WTC11 (cell line): ENCODE measurements at regions not wholly inside any gene's neighbourhood (a gene's known extent, or its start where the extent isn't known, plus 50 kb on each side); places are given as distances from the start of the nearest gene placed in this dataset.

Experiments used
- ATAC-seq: fragments of 200-7000 bp; cut with Tn5 transposase; 2 replicates; pipeline ENCODE4 v1.10.0; 2021; ENCODE audit warnings: mild to moderate bottlenecking, moderate library complexity
- CTCF ChIA-PET: fragments of 300-600 bp; sonication (Branson Sonifier 250); formaldehyde crosslinking; loops from one replicate; lab custom pipeline; 2021; ENCODE audit warnings: antibody characterized with exemption; lab: Charles Lee
- POLR2A ChIA-PET: fragments of 350-600 bp; sonication (Branson Sonifier 250); formaldehyde crosslinking; loops from one replicate; lab custom pipeline; 2021; ENCODE audit warnings: antibody characterized with exemption; lab: Charles Lee
- DNase-seq: peaks from one replicate; pipeline ENCODE4 v3.0.0; 2021; ENCODE audit warnings: low spot score
- H3K27ac Mint-ChIP-seq: 2 replicates; pipeline ENCODE4 v1.8.0; 2021; ENCODE audit warnings: mixed read lengths
- H3K27me3 Mint-ChIP-seq: 2 replicates; pipeline ENCODE4 v1.8.0; 2021; ENCODE audit warnings: low read depth, mild to moderate bottlenecking, moderate library complexity, mixed read lengths
- H3K36me3 Mint-ChIP-seq: 2 replicates; pipeline ENCODE4 v1.8.0; 2021; ENCODE audit warnings: mixed read lengths
- H3K4me1 Mint-ChIP-seq: 2 replicates; pipeline ENCODE4 v1.8.0; 2022; ENCODE audit warnings: mixed read lengths
- H3K4me3 Mint-ChIP-seq: 2 replicates; pipeline ENCODE4 v1.8.0; 2021; ENCODE audit warnings: mild to moderate bottlenecking, moderate library complexity, mixed read lengths
- H3K9me3 Mint-ChIP-seq: 2 replicates; pipeline ENCODE4 v1.8.0; 2021; ENCODE audit warnings: mixed read lengths
- ARID4B ChIP-seq: sonication (generic); formaldehyde crosslinking; IDR thresholded peaks from 2 replicates; pipeline ENCODE4 v1.8.0; 2023; ENCODE audit warnings: missing genetic modification reagents, mild to moderate bottlenecking, borderline replicate concordance
- CBFB ChIP-seq: sonication (generic); formaldehyde crosslinking; IDR thresholded peaks from 2 replicates; pipeline ENCODE4 v1.8.1; 2022; ENCODE audit warnings: mild to moderate bottlenecking, low read depth, missing genetic modification reagents
- E2F1 ChIP-seq: sonication (generic); formaldehyde crosslinking; IDR thresholded peaks from 2 replicates; pipeline ENCODE4 v1.8.0; 2022; ENCODE audit warnings: mild to moderate bottlenecking, missing genetic modification reagents
- ELF4 ChIP-seq: sonication (generic); formaldehyde crosslinking; IDR thresholded peaks from 2 replicates; pipeline ENCODE4 v1.8.1; 2022; ENCODE audit warnings: low read depth, mild to moderate bottlenecking, moderate library complexity, missing genetic modification reagents
- FOXP4 ChIP-seq: sonication (generic); formaldehyde crosslinking; IDR thresholded peaks from 2 replicates; pipeline ENCODE4 v1.8.0; 2022; ENCODE audit warnings: mild to moderate bottlenecking, missing genetic modification reagents
- GTF2I ChIP-seq: fragments of 250-450 bp; sonication (Bioruptor Pico); conservative IDR thresholded peaks from 2 replicates; pipeline ENCODE4 v1.4.0; 2021; ENCODE audit warnings: mild to moderate bottlenecking
- HMGXB4 ChIP-seq: sonication (generic); formaldehyde crosslinking; IDR thresholded peaks from 2 replicates; pipeline ENCODE4 v1.8.1; 2023; ENCODE audit warnings: mild to moderate bottlenecking, moderate library complexity, missing genetic modification reagents
- NFE2L1 ChIP-seq: sonication (generic); formaldehyde crosslinking; IDR thresholded peaks from 2 replicates; pipeline ENCODE4 v1.8.1; 2023; ENCODE audit warnings: missing genetic modification reagents
- NFYB ChIP-seq: sonication (generic); formaldehyde crosslinking; conservative IDR thresholded peaks from 2 replicates; pipeline ENCODE4 v1.8.0; 2022; ENCODE audit warnings: low read depth, missing genetic modification reagents
- NR3C1 ChIP-seq: sonication (generic); formaldehyde crosslinking; conservative IDR thresholded peaks from 2 replicates; pipeline ENCODE4 v1.8.1; 2023; ENCODE audit warnings: low read depth, mild to moderate bottlenecking, missing genetic modification reagents
- PREB ChIP-seq: sonication (generic); formaldehyde crosslinking; IDR thresholded peaks from 2 replicates; pipeline ENCODE4 v1.8.1; 2022; ENCODE audit warnings: mild to moderate bottlenecking, missing genetic modification reagents, moderate library complexity, borderline replicate concordance
- SMAD3 ChIP-seq: sonication (generic); formaldehyde crosslinking; IDR thresholded peaks from 2 replicates; pipeline ENCODE4 v1.8.0; 2022; ENCODE audit warnings: missing genetic modification reagents, mild to moderate bottlenecking, borderline replicate concordance
- STAT6 ChIP-seq: sonication (generic); formaldehyde crosslinking; conservative IDR thresholded peaks from 2 replicates; pipeline ENCODE4 v1.8.1; 2023; ENCODE audit warnings: mild to moderate bottlenecking, low read depth, missing genetic modification reagents, moderate library complexity
- TCF7 ChIP-seq: sonication (generic); formaldehyde crosslinking; IDR thresholded peaks from 2 replicates; pipeline ENCODE4 v1.8.0; 2022; ENCODE audit warnings: mild to moderate bottlenecking, low read depth, missing genetic modification reagents, moderate library complexity
- USF1 ChIP-seq: sonication (generic); formaldehyde crosslinking; IDR thresholded peaks from 2 replicates; pipeline ENCODE4 v1.8.0; 2022; ENCODE audit warnings: mild to moderate bottlenecking, missing genetic modification reagents
- USF2 ChIP-seq: sonication (generic); formaldehyde crosslinking; IDR thresholded peaks from 2 replicates; pipeline ENCODE4 v1.8.1; 2023; ENCODE audit warnings: mild to moderate bottlenecking, missing genetic modification reagents, moderate library complexity
- ZBTB21 ChIP-seq: sonication (generic); formaldehyde crosslinking; IDR thresholded peaks from 2 replicates; pipeline ENCODE4 v1.8.1; 2023; ENCODE audit warnings: mild to moderate bottlenecking, missing genetic modification reagents, borderline replicate concordance
- ZNF138 ChIP-seq: sonication (generic); formaldehyde crosslinking; conservative IDR thresholded peaks from 2 replicates; pipeline ENCODE4 v1.8.1; 2022; ENCODE audit warnings: mild to moderate bottlenecking, moderate library complexity, missing genetic modification reagents
- ZNF263 ChIP-seq: sonication (generic); formaldehyde crosslinking; IDR thresholded peaks from 2 replicates; pipeline ENCODE4 v1.8.1; 2022; ENCODE audit warnings: low read depth, mild to moderate bottlenecking, moderate library complexity, missing genetic modification reagents

GRCh38 chr2:16172324-16173175, 232.2 kb downstream of the MYCN start (continued):
- TF ChIP-seq CBFB (CRISPR knock-in tag), result no peak
- no peak for TF ChIP-seq ELF4
- TF ChIP-seq USF1 (CRISPR knock-in tag), result no peak
- no peak for TF ChIP-seq ARID4B (CRISPR knock-in tag)

GRCh38 chr2:16171425-16171920, 231.1 kb downstream of the MYCN start:
- Mint-ChIP-seq H3K4me1 (peaks cover 30% of the 10 kb centered on the region), H3K27ac (no peak overlapping the region), H3K27me3 (no peaks in the 10 kb centered on the region; the same call in 1 of the 2 replicates), H3K9me3 (no peaks in the 10 kb centered on the region), H3K4me3 (no peak overlapping the region), H3K36me3 (no peaks in the 10 kb centered on the region)
- DNase-seq (no peak), ATAC-seq (no peak)
- ChIA-PET CTCF (interaction anchor here (0.9 kb wide), 1 partner anchor 22 kb away, joined by 4 read pairs; no protein-coding TSS in a partner anchor), POLR2A (no interaction called here)
- TF ChIP-seq HMGXB4 (CRISPR knock-in tag) (no peak), E2F1 (CRISPR knock-in tag) (no peak), GTF2I (CRISPR knock-in tag) (no peak), SMAD3 (CRISPR knock-in tag) (no peak), ZBTB21 (no peak), USF2 (no peak), NR3C1 (CRISPR knock-in tag) (no peak), FOXP4 (CRISPR knock-in tag) (no peak), PREB (CRISPR knock-in tag) (no peak), ZNF138 (no peak), TCF7 (CRISPR knock-in tag) (no peak), STAT6 (no peak), NFE2L1 (CRISPR knock-in tag) (no peak), ZNF263 (no peak), NFYB (CRISPR knock-in tag) (no peak)
